Suppressor macrophage (primary cell): ENCODE measurements at regions not wholly inside any gene's neighbourhood (a gene's known extent, or its start where the extent isn't known, plus 50 kb on each side); places are given as distances from the start of the nearest gene placed in this dataset.
"Not testable (repeated sequence)": the region's sequence is repeated elsewhere in the genome, so short reads cannot be mapped to it uniquely, and the experiment has no call there.

Source experiments
- DNase-seq, 4 experiments: peaks; one replicate each; pipeline ENCODE4 v3.0.0-alpha.2; 2020 to 2022

DNA sequence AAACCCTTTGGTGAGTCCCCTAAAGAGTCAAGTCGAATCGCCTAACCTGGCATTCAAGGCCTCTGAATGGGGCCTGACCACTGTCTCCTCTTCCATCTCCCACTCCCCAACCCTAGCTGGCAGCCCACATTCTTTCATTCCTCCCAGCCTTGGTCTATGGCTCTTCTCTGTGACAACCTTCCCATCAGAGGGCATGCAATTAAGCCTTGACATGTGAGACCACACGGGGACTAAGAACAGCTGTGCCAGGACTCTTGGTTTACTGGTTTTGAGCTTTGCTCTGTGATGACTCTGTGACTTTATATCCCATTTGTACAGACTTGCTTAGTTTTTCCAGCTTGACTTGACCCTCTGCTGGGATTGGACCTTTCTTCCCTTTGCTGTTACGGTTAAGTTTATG is 116.6 kb downstream of the BUB3 start:
- DNase-seq, result no peak

- no peak for DNase-seq
Measured at GRCh38 chr10:123272171-123272570, 118.0 kb downstream of the BUB3 start.

DNA sequence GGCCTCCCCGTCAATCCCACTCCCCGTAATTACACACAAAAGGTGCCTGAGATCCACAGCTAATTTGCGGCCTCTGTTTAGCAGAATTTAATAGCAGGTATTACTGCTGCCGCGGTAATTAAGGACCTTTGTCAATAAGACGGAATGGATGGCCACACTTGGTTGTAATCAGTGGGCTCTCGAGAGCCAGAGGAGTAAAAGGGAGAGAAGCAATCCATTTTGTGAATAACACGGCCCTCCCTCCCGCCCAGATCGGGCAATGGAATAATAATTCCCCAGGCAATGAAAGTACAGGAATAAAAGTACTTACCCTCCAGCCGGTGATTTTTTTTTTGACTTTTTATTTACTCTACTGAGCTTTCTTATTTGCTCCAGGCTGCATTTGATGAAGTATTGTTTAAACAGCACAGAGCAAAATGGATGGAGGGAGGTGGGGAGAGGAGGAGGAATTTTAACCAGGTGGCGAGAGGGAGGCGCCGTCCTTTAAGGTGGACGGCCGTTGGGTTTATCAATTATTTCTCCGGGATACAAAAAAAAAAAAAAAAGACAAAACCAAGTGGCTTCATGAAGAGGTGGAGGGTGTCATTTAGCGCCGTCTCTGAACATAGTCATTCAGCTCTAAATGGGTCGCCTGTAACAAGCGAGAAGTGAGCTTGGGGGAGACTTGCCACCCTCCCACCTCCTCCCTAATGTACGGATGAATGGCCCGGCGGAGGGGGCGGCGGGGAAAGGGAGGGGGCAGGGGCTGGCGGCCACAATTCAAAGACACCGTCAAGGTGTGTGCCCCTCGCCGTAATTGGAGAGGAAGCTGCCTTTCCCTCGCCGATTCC is 120.3 kb downstream of the BUB3 start:
- no peak for DNase-seq

- no peak for DNase-seq
Measured at GRCh38 chr10:123275136-123275564, 120.9 kb downstream of the BUB3 start.

DNA sequence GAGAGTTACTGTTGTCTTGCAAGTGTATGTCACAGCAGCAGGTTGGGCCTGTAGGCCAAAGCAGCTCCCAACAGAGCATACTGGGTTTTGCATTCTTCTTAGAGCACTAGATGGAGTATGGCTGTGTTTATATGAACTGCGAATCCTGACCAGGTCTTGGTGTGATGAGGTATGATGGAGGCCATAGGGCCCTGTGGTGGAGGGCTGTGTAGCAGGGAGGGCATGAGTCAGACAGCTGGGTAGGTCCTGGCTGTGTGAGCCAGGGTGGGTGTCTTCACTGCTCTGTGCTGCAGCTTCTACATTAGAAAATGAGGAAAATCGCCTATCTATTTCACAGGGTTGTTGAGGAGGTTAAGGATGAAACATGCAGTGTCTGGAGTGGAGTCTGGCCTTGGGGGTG is 124.2 kb downstream of the BUB3 start:
- no peak for DNase-seq

DNA sequence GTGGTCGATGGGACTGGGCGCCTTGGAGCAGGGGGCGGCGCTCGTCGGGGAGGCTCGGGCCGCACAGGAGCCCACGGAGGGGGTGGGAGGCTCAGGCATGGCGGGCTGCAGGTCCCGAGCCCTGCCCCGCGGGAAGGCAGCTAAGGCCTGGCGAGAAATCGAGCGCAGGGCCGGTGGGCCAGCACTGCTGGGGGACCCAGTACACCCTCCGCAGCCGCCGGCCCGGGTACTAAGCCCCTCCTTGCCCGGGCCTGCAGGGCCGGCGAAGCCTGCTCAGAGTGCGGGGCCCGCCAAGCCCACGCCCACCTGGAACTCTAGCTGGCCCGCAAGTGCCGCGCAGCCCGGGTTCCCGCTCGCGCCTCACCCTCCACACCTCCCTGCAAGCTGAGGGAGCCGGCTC is 129.2 kb downstream of the BUB3 start:
- DNase-seq, result not testable (repeated sequence)

- no peak for DNase-seq
Measured at GRCh38 chr10:123284022-123284421, 129.8 kb downstream of the BUB3 start.

DNA sequence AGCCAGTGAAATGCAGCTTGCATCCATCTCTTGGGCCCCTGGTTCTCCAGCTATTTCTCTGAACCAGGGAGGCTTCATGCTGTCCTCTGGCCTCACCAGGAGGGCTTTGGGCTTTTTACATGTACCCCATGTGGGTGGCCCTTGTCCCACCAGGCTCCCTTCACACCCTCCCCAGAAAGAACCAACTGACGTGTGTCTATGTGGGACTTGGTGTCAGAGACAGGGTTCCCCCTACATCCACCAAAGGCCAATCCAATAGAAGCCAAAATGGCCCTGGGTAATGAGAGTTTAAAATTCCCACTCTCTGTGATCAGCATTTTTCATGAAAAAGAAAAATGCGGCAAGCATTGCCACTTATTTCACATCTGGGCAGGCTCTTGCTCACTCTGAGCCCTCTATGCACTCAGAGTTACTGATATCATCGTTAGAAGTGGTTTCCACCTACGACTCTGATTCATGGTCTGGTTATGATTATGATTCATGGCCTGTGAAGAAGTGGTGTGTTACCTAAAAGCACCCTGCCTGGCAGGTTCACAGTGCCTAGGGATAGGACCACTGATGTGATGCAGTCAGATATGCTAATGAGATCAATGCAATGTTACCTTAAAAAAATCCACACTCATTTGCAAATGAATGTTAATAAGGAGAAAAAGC is 133.5 kb downstream of the BUB3 start:
- peak; percentile 22 to 68 (median 27) for DNase-seq

DNA sequence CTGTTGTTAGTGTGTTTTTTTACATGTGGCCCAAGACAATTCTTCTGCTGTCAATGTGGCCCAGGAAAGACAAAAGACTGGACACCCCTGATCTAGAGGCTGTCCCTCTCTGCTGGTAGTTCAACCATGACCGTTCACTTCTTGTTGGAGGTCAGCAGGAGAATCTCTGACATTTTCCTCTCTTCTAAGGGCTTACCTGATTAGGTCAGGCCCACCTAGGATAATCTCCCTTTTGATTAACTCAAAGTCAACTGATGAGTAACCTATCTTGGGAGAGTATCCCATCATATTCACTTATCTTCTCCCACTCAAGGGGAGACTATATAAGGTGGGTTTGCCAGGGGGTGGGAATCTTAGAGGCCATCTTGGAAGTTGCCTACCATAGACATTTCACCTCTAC is 135.2 kb downstream of the BUB3 start:
- no peak for DNase-seq

DNA sequence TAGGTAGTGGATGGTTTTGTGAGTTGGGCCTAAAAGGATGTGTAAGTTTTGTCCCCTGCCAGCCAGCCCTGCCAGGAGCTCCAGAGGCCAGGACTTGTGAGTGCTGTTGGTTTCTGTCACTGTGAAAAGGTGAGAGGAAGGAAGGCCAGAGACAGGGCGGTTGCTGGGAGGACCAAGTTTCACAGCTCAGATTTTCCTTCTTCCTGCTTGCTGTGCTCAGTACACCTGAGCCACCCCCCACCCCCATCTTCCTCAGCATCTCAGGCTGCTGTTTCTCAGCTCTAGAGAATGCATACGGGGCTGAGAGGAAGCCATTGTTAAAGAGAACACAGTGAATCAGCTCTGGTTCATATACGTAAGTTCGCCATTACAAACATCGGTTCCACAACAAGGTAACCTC is 139.9 kb downstream of the BUB3 start:
- DNase-seq, result no peak

DNA sequence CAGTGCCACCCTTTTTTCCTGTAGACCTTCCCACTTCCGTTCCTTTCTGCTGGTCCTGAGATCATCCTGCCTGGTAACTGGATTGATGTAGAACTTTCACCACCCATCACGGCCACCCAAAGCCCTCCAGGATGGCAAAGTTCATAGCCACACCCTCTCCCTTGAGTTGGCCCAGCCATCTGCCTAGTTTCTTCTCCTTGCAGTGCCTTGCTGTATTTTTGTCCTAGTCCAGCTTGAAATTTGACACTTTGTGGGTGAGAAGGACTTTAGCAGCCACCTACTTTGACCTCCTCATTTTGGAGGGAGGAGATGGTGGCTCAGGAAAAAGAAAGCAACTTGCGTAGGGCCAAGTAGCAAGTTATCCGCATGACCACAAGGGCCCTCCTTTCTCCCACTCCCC is 140.7 kb downstream of the BUB3 start:
- no peak for DNase-seq

- DNase-seq, result no peak
Measured at GRCh38 chr10:123295644-123296043, 141.4 kb downstream of the BUB3 start.

DNA sequence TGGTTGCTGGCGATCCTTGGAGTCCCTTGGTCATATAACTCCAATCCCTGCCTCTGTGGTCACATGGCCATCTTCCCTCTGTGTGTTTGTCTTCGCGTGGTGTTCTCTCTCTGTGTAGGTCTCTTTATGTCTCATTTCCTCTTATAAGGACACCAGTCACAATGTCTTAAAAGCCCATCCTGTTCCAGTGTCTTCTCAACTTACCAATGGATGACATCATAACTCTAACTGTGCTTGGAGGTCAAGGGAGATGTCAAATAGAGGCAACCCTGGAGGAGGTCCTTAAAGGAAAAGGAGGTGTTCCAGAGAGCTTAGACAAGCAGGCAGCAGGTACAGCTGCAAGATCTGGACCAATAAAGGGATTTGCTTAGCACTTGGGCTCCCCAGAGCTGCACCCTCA is 143.0 kb downstream of the BUB3 start:
- DNase-seq, result peak in 2 of 4 experiments; percentile 22 to 38

DNA sequence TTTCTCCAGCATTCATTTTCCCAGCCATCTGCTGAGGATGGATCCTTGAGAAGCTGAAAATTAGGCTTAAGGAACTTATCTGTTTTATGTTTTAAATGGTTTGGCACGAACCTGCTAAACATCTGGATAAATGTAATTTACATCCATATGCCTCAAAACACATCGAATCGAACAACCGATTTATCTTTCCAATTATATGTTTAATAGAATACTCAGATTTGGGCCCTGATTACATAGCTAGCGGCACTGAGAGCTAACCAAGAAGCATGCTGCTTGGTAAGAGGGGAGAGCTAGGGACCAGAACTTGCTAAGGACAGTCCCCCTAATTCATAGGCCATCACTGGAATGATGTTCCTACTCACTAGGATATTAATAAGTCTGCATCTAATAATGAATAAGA is 144.4 kb downstream of the BUB3 start:
- no peak for DNase-seq

GRCh38 chr10:123299598-123299997 is 145.4 kb downstream of the BUB3 start:
- DNase-seq, result no peak

DNA sequence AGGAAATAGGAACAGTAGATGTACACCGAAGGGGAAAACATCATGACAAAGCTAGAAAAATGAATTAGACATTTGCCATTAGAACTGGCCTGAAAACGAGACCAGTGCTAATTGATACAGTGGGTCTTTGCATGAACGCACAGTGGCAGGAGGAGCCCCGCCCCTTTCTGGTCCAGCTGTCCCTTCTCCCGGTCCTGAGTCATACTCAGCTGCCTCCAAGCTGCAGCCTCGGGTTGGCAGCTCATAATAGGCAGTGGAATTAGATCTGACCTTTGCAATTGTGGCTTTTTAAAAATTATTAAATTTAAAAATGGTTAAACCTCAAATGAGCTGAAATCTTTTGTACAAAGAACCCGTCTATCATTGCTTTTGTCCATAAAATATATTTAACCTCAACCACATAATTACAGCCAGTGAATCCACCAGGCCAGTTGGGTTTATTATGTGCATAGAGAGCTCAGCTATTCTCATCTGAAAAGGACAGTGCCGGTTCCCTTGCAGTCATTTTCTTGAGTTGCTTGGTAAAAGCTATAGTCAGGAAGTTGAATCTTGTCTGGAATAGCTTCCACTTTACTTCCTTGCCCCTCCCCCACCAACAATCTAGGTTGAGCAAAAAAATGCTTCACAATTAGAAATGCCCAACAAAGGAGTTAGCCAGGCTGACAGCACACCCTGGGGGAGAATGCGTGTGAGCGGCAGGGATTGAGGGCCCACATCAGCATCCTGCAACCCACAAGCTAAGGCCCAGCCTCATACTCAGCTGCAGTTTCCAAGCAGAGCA is 147.1 kb downstream of the BUB3 start:
- peak; percentile 19 to 57 (median 38) for DNase-seq

- DNase-seq, result no peak
Measured at GRCh38 chr10:123303581-123304337, 149.6 kb downstream of the BUB3 start.

DNA sequence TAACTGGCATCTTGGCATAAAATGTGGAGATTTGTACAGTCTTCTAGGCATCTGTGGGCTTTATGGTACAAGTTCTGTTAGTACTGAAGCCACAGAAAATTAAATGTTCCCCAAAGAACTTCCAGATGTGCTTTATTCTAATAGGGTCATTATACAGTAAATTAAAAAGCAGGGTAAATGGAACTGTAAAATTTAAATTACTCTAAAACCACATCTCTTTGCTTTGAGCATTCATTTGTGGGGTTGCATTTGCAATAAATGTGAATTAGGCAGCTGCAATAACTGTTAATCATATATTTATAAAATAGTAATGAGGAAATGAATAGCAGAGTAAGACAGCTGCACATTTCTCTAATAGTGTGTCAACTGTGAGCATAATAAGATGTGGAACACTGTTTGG is 151.5 kb downstream of the BUB3 start:
- DNase-seq, result no peak

DNA sequence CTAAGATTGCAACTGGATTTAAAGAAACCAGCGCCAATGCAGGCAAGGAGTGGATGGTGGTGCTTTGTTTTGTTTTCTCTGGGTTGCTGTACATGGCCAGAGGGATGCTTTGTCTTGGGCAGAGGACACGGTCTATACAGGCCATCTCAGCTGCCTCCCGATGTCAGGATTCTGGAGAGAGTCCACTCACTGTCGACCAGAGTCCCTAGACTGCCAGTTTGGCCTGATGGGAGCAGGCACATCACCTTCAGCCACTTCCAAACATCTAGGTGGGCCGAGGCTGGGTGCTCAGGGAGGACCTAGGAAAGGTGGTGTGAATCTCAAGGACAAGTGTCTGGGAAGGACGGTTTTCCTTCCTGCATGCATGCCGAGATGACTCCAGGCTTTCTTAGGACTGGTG is 152.1 kb downstream of the BUB3 start:
- DNase-seq, result no peak

DNA sequence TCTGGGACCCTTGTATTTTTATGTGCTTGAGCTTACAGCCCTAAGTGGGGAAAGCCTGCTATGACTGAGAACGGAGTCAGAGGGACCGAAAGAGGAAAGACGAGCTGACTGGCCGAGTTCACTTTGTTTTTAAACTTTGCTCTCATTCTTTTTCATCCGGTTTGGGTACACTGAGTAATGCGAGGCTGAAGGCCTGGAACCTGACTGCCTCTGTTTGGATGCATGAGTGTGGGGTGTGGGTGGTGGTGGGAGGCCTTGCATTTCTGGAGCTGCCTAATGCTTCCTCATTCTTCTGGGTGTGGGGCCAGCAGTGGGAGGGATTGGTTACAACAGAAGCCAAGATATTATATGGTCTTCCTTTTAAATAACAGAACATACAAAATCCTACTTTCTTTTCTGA is 155.5 kb downstream of the BUB3 start:
- peak; percentile 73 to 85 (median 83) for DNase-seq

- no peak for DNase-seq
Measured at GRCh38 chr10:123316776-123317175, 162.6 kb downstream of the BUB3 start.

DNA sequence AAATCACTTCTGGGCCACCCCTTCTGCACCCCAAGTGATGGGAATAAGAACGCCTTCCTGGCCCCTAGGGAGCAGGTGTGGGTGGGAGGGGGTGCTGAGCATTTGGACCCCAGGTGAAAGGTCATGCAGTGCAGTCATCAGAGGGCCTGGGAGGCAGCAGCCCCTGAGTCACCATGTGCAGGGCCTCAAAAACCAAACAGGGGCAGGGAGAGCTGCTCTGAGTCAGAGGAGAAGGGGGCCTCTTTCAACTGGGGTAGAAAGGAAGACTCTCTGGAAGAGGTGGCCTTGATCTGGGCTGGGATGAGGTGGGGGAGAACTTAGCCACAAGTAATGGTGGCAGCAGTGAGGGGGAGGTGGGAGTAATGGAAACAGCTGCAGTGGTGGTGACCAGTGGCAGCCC is 164.3 kb downstream of the BUB3 start:
- peak in 2 of 4 experiments; percentile 6 to 10 for DNase-seq

DNA sequence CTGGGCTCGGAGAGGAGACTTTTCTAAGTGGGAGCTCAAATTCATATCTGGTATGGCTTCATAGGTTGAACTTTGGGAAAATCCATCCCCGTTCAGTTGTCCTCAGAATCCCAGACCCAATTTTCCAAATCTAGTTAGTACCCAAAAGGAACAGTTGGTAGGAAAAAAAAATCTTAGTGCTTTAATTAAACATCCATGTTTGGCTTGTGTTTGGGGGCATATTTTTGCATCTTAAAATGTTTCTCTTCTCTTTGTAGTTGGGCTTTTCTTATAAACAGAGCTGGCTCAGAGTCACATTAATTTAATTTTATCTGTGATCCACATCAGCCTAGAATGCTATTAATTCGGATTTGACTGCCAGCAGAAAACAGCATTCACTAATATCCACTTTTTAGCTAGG is 165.9 kb downstream of the BUB3 start:
- no peak for DNase-seq
